ENCODE measurements at regions not wholly inside any gene's neighbourhood (a gene's known extent, or its start where the extent isn't known, plus 50 kb on each side); places are given as distances from the start of the nearest gene placed in this dataset.

- no peak for DNase-seq
- no peaks in the 10 kb centered on the region for H3K79me2 ChIP-seq (ENCODE audit: insufficient read depth, low read length)
- H3T11ph ChIP-seq (ENCODE audit: low read length), result no peak overlapping the region
- no peaks in the 10 kb centered on the region for H3K9me3 ChIP-seq (ENCODE audit: control insufficient read depth, low read depth, low read length)
- H3K23ac ChIP-seq (ENCODE audit: insufficient read length, low read depth, low read length), result no peak overlapping the region
- no peak overlapping the region for H3K27ac ChIP-seq (ENCODE audit: insufficient read length, low read depth, low read length)
- no peak overlapping the region for H4K8ac ChIP-seq (replicated peaks; ENCODE audit: insufficient read length, low read depth, low read length)
- WGBS (ENCODE audit: extremely low coverage, insufficient read length, low lambda C conversion rate), result 100% methylated on average over 1 of the region's 8 CpGs
- H3K56ac ChIP-seq (ENCODE audit: insufficient read length, low read depth, low read length), result no peak overlapping the region
- no peak overlapping the region for H3K18ac ChIP-seq (ENCODE audit: insufficient read length, low read depth, low read length)
- H3K4me2 ChIP-seq (ENCODE audit: insufficient read depth, insufficient read length, low read length), result no peak overlapping the region
- Mint-ChIP-seq H3K36me3 (ENCODE audit: insufficient read depth in 1 of 3, low read depth in 3 of 3) (no peaks in the 10 kb centered on the region), H3K4me3 (no peak overlapping the region), H3K27me3 (ENCODE audit: low read depth) (no peaks in the 10 kb centered on the region), H3K27ac (no peak overlapping the region), H3K9me3 (no peaks in the 10 kb centered on the region; a peak in 1 of 5 replicates), H3K4me1 (peaks cover 4 to 7% of the 10 kb centered on the region in 2 experiments; a peak in 3 of 4 replicates)
- H2BK12ac ChIP-seq (ENCODE audit: insufficient read length, low read depth, low read length), result no peak overlapping the region
- H2AFZ ChIP-seq (ENCODE audit: low read length), result no peak overlapping the region
- H3K79me1 ChIP-seq (ENCODE audit: insufficient read depth, low read depth, low read length, poor library complexity, severe bottlenecking), result no peaks in the 10 kb centered on the region
- no peak overlapping the region for H3K4ac ChIP-seq (ENCODE audit: low read depth, low read length)
- H3K9ac ChIP-seq (ENCODE audit: extremely low read depth, insufficient read length, low read length), result no peak overlapping the region
- H3K23me2 ChIP-seq (ENCODE audit: insufficient read length, low read depth, low read length, poor library complexity, severe bottlenecking), result no peaks in the 10 kb centered on the region
- H4K20me1 ChIP-seq (ENCODE audit: control insufficient read depth, insufficient read depth, insufficient read length), result no peaks in the 10 kb centered on the region
- H2BK5ac ChIP-seq (ENCODE audit: insufficient read length, low read length), result no peak overlapping the region
- H2BK120ac ChIP-seq (ENCODE audit: low read depth, low read length, poor library complexity, severe bottlenecking), result no peak overlapping the region
- no peak overlapping the region for H3K14ac ChIP-seq (ENCODE audit: insufficient read depth, low read length)
- no peak overlapping the region for H4K91ac ChIP-seq (ENCODE audit: insufficient read length, low read depth, low read length)
- no peaks in the 10 kb centered on the region for H3K4me1 ChIP-seq (ENCODE audit: insufficient read depth, low read length)
- H3K27me3 ChIP-seq (ENCODE audit: insufficient read depth, low read length), result no peaks in the 10 kb centered on the region
- no peak overlapping the region for H2BK20ac ChIP-seq (ENCODE audit: low read depth, low read length, poor library complexity, severe bottlenecking)
- H2BK15ac ChIP-seq (ENCODE audit: low read depth, low read length), result no peak overlapping the region
- no peak overlapping the region for H4K5ac ChIP-seq (ENCODE audit: insufficient read length, low read depth, low read length)
- TF ChIP-seq, protein P1, sequence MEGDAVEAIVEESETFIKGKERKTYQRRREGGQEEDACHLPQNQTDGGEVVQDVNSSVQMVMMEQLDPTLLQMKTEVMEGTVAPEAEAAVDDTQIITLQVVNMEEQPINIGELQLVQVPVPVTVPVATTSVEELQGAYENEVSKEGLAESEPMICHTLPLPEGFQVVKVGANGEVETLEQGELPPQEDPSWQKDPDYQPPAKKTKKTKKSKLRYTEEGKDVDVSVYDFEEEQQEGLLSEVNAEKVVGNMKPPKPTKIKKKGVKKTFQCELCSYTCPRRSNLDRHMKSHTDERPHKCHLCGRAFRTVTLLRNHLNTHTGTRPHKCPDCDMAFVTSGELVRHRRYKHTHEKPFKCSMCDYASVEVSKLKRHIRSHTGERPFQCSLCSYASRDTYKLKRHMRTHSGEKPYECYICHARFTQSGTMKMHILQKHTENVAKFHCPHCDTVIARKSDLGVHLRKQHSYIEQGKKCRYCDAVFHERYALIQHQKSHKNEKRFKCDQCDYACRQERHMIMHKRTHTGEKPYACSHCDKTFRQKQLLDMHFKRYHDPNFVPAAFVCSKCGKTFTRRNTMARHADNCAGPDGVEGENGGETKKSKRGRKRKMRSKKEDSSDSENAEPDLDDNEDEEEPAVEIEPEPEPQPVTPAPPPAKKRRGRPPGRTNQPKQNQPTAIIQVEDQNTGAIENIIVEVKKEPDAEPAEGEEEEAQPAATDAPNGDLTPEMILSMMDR (conservative IDR thresholded peaks at IDR 0.05), result no peak
- no peak overlapping the region for H2AK5ac ChIP-seq (ENCODE audit: insufficient read length, low read length)
Observed at GRCh38 chr7:41188163-41189130, 514.4 kb downstream of the INHBA start.

Data from H9 (cell line).